ENCODE measurements at regions not wholly inside any gene's neighbourhood (a gene's known extent, or its start where the extent isn't known, plus 50 kb on each side); places are given as distances from the start of the nearest gene placed in this dataset.

GRCh38 chr10:21048068-21048467, 151.0 kb upstream of the NEBL start:
- TF ChIP-seq POLR2AphosphoS5 (IDR thresholded peaks at IDR 0.05) (no peak), CTCF (IDR thresholded peaks at IDR 0.05) (no peak), POLR2A (IDR thresholded peaks at IDR 0.05) (no peak)

All from breast epithelium (tissue), 3 donors.